HCT116 (cell line): ENCODE measurements at regions not wholly inside any gene's neighbourhood (a gene's known extent, or its start where the extent isn't known, plus 50 kb on each side); places are given as distances from the start of the nearest gene placed in this dataset.

Experiments
- ATAC-seq: fragments of 200-7000 bp; cut with Tn5 transposase; 2 replicates; pipeline ENCODE4 v1.9.1; 2020; ENCODE audit warnings: mild to moderate bottlenecking, moderate library complexity
- BruUV-seq: library from RNA; stranded (reverse); fragments of 400-500 nt; replicated peaks from 2 replicates; lab custom pipeline; 2021; lab: Mats Ljungman, UMichigan
- CTCF ChIA-PET: fragments of 300-600 bp; sonication (Branson Sonifier 250); formaldehyde crosslinking; loops from one replicate; lab custom pipeline; 2021; ENCODE audit warnings: antibody characterized with exemption; lab: Charles Lee
- POLR2A ChIA-PET: fragments of 300-600, 350-600 bp; sonication (Branson Sonifier 250); formaldehyde crosslinking; loops from one replicate; lab custom pipeline; 2021; ENCODE audit warnings: antibody characterized with exemption; lab: Charles Lee
- RAD21 ChIA-PET, 2 experiments: fragments of 300-600 bp; sonication (Branson Sonifier 250); formaldehyde crosslinking; loops; one replicate each; lab custom pipeline; 2023; ENCODE audit warnings: low total read pairs in 2 of 2; ENCODE audit not compliant: uncharacterized antibody in 2 of 2, unreplicated experiment in 2 of 2, low non-redundant PET in 1 of 2; lab: Charles Lee
- DNase-seq: peaks from one replicate; pipeline ENCODE4 v3.0.0-alpha.2; 2010; ENCODE audit warnings: low read depth, low spot score
- H2AFZ ChIP-seq: fragments of 200-600 bp; shearing (Covaris generic), sonication (generic); 2 replicates; pipeline ENCODE4 v1.6.1; 2017; ENCODE audit warnings: low read depth, mixed run types, mixed read lengths, antibody characterized with exemption, low read length; ENCODE audit not compliant: poor library complexity, severe bottlenecking
- H3K27ac ChIP-seq: 2 replicates; pipeline ENCODE4 v1.5.1; 2012; ENCODE audit warnings: low read depth, low read length
- H3K27me3 ChIP-seq: fragments of 200-600 bp; sonication (generic); 2 replicates; pipeline ENCODE4 v1.6.1; 2016; ENCODE audit warnings: mixed run types, low read length, mixed read lengths; ENCODE audit not compliant: insufficient read depth
- H3K36me3 ChIP-seq, 2 experiments: fragments of 200-500 bp in 1 of 2; fragments of 200-600 bp in 1 of 2; sonication (Bioruptor generic) in 1 of 2; sonication (generic) in 1 of 2; 2 replicates each; pipeline versions ENCODE4 v1.5.1 to v1.6.1; 2014 to 2016; ENCODE audit warnings: low read length in 2 of 2, inconsistent platforms in 1 of 2, mixed read lengths in 1 of 2, mixed run types in 1 of 2; ENCODE audit not compliant: insufficient read depth in 2 of 2, control insufficient read depth in 1 of 2
- H3K4me1 ChIP-seq, 2 experiments: fragments of 200-600 bp in 1 of 2; sonication (generic) in 1 of 2; 2 replicates each; pipeline versions ENCODE4 v1.5.1 to v1.6.1; 2012 to 2017; ENCODE audit warnings: low read length in 2 of 2, inconsistent platforms in 1 of 2, mild to moderate bottlenecking in 1 of 2, mixed read lengths in 1 of 2, mixed run types in 1 of 2, moderate library complexity in 1 of 2; ENCODE audit not compliant: insufficient read depth in 2 of 2, control insufficient read depth in 1 of 2
- H3K4me2 ChIP-seq: fragments of 200-600 bp; sonication (generic); 2 replicates; pipeline ENCODE4 v1.6.1; 2017; ENCODE audit warnings: mixed run types, low read length, mixed read lengths
- H3K4me3 ChIP-seq, 2 experiments: fragments of 200-600 bp in 1 of 2; sonication (generic) in 1 of 2; replicated peaks in 1 of 2; 2 replicates each; pipeline ENCODE4 v1.5.1; 2011 to 2016; ENCODE audit warnings: low read length in 2 of 2, control low read depth in 1 of 2, low read depth in 1 of 2, mild to moderate bottlenecking in 1 of 2, mixed read lengths in 1 of 2, mixed run types in 1 of 2
- H3K79me2 ChIP-seq: fragments of 200-600 bp; sonication (generic); 2 replicates; pipeline ENCODE4 v1.6.1; 2017; ENCODE audit warnings: mild to moderate bottlenecking, mixed run types, low read length, moderate library complexity, mixed read lengths; ENCODE audit not compliant: insufficient read depth
- H3K9ac ChIP-seq: fragments of 200-600 bp; sonication (generic); 2 replicates; pipeline ENCODE4 v1.6.1; 2016; ENCODE audit warnings: low read length, mixed read lengths
- H3K9me2 ChIP-seq: fragments of 200-600 bp; sonication (generic), shearing (Covaris generic); 2 replicates; pipeline ENCODE4 v1.6.1; 2017; ENCODE audit warnings: mixed run types, mild to moderate bottlenecking, moderate library complexity; ENCODE audit not compliant: insufficient read depth
- H3K9me3 ChIP-seq, 2 experiments: fragments of 200-500 bp in 1 of 2; fragments of 200-600 bp in 1 of 2; sonication (Bioruptor generic) in 1 of 2; sonication (generic) in 1 of 2; 2 replicates each; pipeline ENCODE4 v1.6.1; 2014 to 2017; ENCODE audit warnings: low read length in 2 of 2, mixed read lengths in 2 of 2, inconsistent platforms in 1 of 2, low read depth in 1 of 2, mild to moderate bottlenecking in 1 of 2, mixed run types in 1 of 2, moderate library complexity in 1 of 2; ENCODE audit not compliant: control insufficient read depth in 1 of 2, insufficient read depth in 1 of 2
- H4K20me1 ChIP-seq: fragments of 200-600 bp; sonication (generic), shearing (Covaris generic); 2 replicates; pipeline ENCODE4 v1.6.1; 2017; ENCODE audit warnings: mixed run types, mild to moderate bottlenecking, moderate library complexity; ENCODE audit not compliant: insufficient read depth
- ATF3 ChIP-seq: IDR thresholded peaks from 2 replicates; pipeline ENCODE4 v1.6.1; 2012
- CBX3 ChIP-seq: IDR thresholded peaks from 2 replicates; pipeline ENCODE4 v1.6.1; 2012; ENCODE audit warnings: low read depth
- CTCF ChIP-seq, 3 experiments: fragments of 200-600 bp in 1 of 3; sonication (generic) in 1 of 3; IDR thresholded peaks in 2 of 3; conservative IDR thresholded peaks in 1 of 3; 2 replicates each; pipeline ENCODE4 v1.5.1; 2012 to 2017; ENCODE audit warnings: low read depth in 2 of 3, low read length in 2 of 3, antibody characterized with exemption in 1 of 3, borderline replicate concordance in 1 of 3, control low read depth in 1 of 3, mild to moderate bottlenecking in 1 of 3, mixed read lengths in 1 of 3, mixed run types in 1 of 3, moderate library complexity in 1 of 3; ENCODE audit not compliant: insufficient read depth in 1 of 3
- ELF1 ChIP-seq: IDR thresholded peaks from 2 replicates; pipeline ENCODE4 v1.6.1; 2012; ENCODE audit warnings: low read depth, borderline replicate concordance
- EZH2phosphoT487 ChIP-seq: fragments of 200-600 bp; IDR thresholded peaks from 2 replicates; pipeline ENCODE4 v1.6.1; 2018; ENCODE audit warnings: antibody characterized with exemption, borderline replicate concordance
- FOSL1 ChIP-seq: IDR thresholded peaks from 2 replicates; pipeline ENCODE4 v1.6.1; 2012; ENCODE audit warnings: low read depth
- JUND ChIP-seq: IDR thresholded peaks from 2 replicates; pipeline ENCODE4 v1.6.1; 2012
- MAX ChIP-seq: IDR thresholded peaks from 2 replicates; pipeline ENCODE4 v1.6.1; 2012
- POLR2A ChIP-seq: IDR thresholded peaks from 2 replicates; pipeline ENCODE4 v1.7.0; 2011; ENCODE audit warnings: borderline replicate concordance; ENCODE audit not compliant: insufficient read depth, insufficient read length; ENCODE audit errors: extremely low read depth
- SIN3A ChIP-seq: IDR thresholded peaks from 2 replicates; pipeline ENCODE4 v1.6.1; 2012; ENCODE audit warnings: low read depth
- SRF ChIP-seq: IDR thresholded peaks from 2 replicates; pipeline ENCODE4 v1.6.1; 2012; ENCODE audit warnings: low read depth
- ZBTB33 ChIP-seq: IDR thresholded peaks from 2 replicates; pipeline ENCODE4 v1.6.1; 2011; ENCODE audit warnings: mild to moderate bottlenecking, low read length, moderate library complexity; ENCODE audit not compliant: insufficient replicate concordance; ENCODE audit errors: extremely low read depth
- ZFX ChIP-seq: fragments of 450-650 bp; IDR thresholded peaks from 2 replicates; pipeline ENCODE4 v1.6.1; 2017
- ZNF274 ChIP-seq: fragments of 200-500 bp; sonication (Bioruptor generic); IDR thresholded peaks from 2 replicates; pipeline ENCODE4 v1.6.1; 2014; ENCODE audit warnings: mild to moderate bottlenecking, low read depth, low read length, inconsistent platforms
- intact Hi-C: fragments of 100-400 bp; cut with micrococcal nuclease; formaldehyde crosslinking; loops from 2 replicates; pipeline ENCODE4 v1.10.0; 2022

GRCh38 chr13:111491021-111491420 lies 170.6 kb downstream of the TEX29 start:
- no peaks in the 10 kb centered on the region for H3K79me2 ChIP-seq
- ChIA-PET RAD21 (no interaction called here), CTCF (no interaction called here), POLR2A (no interaction called here)
- no peak overlapping the region for H3K9ac ChIP-seq
- intact Hi-C loops, result no loop called here
- H4K20me1 ChIP-seq, result no peaks in the 10 kb centered on the region
- no TSS peak for BruUV-seq
- TF ChIP-seq SRF, result no peak
- no peak for TF ChIP-seq ELF1
- no peak for TF ChIP-seq ZBTB33
- no peak for TF ChIP-seq CBX3
- TF ChIP-seq ZFX, result no peak
- no peak for TF ChIP-seq MAX
- no peak for TF ChIP-seq POLR2A
- no peak for TF ChIP-seq ZNF274
- TF ChIP-seq SIN3A, result no peak
- TF ChIP-seq FOSL1, result no peak
- TF ChIP-seq ATF3, result no peak
- TF ChIP-seq EZH2phosphoT487, result no peak
- no peak for TF ChIP-seq JUND
- no peak for TF ChIP-seq CTCF (IDR thresholded peaks at IDR 0.05 in 2 of 3, conservative IDR thresholded peaks at IDR 0.05 in 1 of 3; ENCODE audit: borderline replicate concordance in 1 of 3, insufficient read depth in 1 of 3, low read depth in 2 of 3, low read length in 2 of 3)
- H2AFZ ChIP-seq, result no peak overlapping the region
- DNase-seq, result no peak
- H3K9me2 ChIP-seq, result no peaks in the 10 kb centered on the region
- H3K36me3 ChIP-seq, result no peaks in the 10 kb centered on the region
- no peaks in the 10 kb centered on the region for H3K4me1 ChIP-seq
- ATAC-seq, result no peak
- H3K4me3 ChIP-seq, result no peak overlapping the region
- H3K4me2 ChIP-seq, result no peak overlapping the region
- H3K27ac ChIP-seq, result no peak overlapping the region
- H3K27me3 ChIP-seq, result peaks cover 4% of the 10 kb centered on the region
- H3K9me3 ChIP-seq, result peaks cover 4 to 9% of the 10 kb centered on the region in 2 experiments; a peak in 2 of 4 replicates
